ENCODE measurements at regions not wholly inside any gene's neighbourhood (a gene's known extent, or its start where the extent isn't known, plus 50 kb on each side); places are given as distances from the start of the nearest gene placed in this dataset.

DNA sequence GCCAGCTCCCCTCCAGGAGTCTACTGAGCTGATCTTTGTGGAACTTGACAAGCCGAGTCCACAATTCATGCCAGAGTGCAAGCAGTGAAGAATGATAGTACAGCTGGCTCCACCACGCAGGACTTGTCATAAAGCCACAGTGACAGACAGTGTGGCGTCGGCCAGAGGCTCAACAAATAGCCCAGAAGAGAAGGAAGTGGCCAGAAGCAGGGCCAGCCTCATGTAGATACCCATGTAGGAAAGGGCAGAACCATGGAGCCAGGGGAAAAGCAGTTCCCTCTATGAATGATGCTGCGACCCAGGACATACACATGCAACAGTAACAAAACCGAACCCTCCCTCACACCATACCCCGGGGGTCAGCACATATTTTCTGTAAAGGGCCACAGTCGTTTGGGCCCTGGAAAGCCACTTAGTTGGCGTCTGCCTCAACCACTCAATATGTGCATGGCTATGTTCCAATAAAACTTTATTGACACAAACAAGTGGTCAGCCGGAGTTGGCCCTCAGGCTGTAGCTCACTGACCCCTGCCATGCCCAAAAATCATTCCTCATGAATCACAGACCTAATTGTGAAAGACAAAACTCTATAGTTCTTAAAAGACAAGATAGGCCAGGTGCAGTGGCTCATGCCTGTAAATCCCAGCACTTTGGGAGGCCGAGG is 161.4 kb downstream of the BRD1 start:
- POLR2A ChIA-PET: interaction anchor here (1.1 kb wide), 1 partner anchor 9 kb away, joined by 3 read pairs; no protein-coding TSS in a partner anchor
- WGBS (ENCODE audit: insufficient coverage): 77% methylated on average over 10 of the region's 11 CpGs
- CTCF ChIA-PET: no interaction called here

DNA sequence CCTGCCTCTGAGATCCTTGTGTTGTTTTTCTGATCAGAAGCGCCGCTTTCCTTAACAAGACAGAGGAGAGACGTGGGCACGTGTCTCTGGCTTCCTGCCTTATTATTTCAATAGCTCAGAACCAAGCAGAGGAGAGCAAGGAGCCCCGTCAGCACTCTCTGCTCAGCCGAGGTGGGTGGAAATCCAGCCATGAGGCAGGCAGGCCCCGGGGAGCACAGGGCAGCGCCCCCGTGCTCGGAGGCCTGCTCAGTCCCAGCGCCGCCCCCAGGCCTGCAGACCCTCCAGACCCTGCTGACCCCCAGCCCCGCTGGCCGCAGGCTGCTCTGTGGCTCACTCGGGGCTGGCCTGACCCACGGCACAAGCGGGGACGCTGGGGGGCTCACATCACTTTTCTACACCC is 162.8 kb downstream of the BRD1 start:
- POLR2A ChIA-PET: interaction anchor here (1.1 kb wide), 1 partner anchor 8 kb away, joined by 3 read pairs; no protein-coding TSS in a partner anchor
- CTCF ChIA-PET: no interaction called here

More for the DNA sequence above, 161.4 kb downstream of the BRD1 start:
- H3K4me1 ChIP-seq (ENCODE audit: control insufficient read depth in 2 of 2, insufficient read depth in 2 of 2, low read length in 2 of 2): peaks cover 17 to 26% of the 10 kb centered on the region in 2 donors
- H3K27ac ChIP-seq (ENCODE audit: low read length in 2 of 2): peak overlapping the region in 1 of 2 donors; percentile 46
- intact Hi-C loops (cut with micrococcal nuclease): no loop called here
- DNase-seq (peak; percentile 6), ATAC-seq (ENCODE audit: low read depth) (no peak)
- H3K4me3 ChIP-seq (ENCODE audit: control extremely low read depth in 1 of 5, extremely low read depth in 1 of 5, insufficient read depth in 1 of 5, low read depth in 2 of 5, low read length in 4 of 5): no peak overlapping the region
- Mint-ChIP-seq H3K9me3 (ENCODE audit: insufficient read depth) (no peaks in the 10 kb centered on the region), H3K4me3 (no peak overlapping the region), H3K27ac (peak overlapping the region; percentile 12), H3K27me3 (peaks cover 9% of the 10 kb centered on the region), H3K4me1 (peaks cover 28% of the 10 kb centered on the region)
- no peaks in the 10 kb centered on the region for H4K20me1 ChIP-seq (ENCODE audit: control insufficient read depth, insufficient read depth, low read length, poor library complexity, severe bottlenecking)
- no peak overlapping the region for H3K9ac ChIP-seq (ENCODE audit: low read length)
- no peaks in the 10 kb centered on the region for H3K79me2 ChIP-seq (ENCODE audit: control insufficient read depth, insufficient read depth, low read length)
- TF ChIP-seq, protein P1, sequence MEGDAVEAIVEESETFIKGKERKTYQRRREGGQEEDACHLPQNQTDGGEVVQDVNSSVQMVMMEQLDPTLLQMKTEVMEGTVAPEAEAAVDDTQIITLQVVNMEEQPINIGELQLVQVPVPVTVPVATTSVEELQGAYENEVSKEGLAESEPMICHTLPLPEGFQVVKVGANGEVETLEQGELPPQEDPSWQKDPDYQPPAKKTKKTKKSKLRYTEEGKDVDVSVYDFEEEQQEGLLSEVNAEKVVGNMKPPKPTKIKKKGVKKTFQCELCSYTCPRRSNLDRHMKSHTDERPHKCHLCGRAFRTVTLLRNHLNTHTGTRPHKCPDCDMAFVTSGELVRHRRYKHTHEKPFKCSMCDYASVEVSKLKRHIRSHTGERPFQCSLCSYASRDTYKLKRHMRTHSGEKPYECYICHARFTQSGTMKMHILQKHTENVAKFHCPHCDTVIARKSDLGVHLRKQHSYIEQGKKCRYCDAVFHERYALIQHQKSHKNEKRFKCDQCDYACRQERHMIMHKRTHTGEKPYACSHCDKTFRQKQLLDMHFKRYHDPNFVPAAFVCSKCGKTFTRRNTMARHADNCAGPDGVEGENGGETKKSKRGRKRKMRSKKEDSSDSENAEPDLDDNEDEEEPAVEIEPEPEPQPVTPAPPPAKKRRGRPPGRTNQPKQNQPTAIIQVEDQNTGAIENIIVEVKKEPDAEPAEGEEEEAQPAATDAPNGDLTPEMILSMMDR (IDR thresholded peaks at IDR 0.05): no peak
- no peak for TF ChIP-seq EZH2 (IDR thresholded peaks at IDR 0.05; ENCODE audit: borderline replicate concordance, insufficient read depth, low read depth, low read length, poor library complexity, severe bottlenecking)
- peaks cover 0 to 10% (median 4%) of the 10 kb centered on the region in 4 experiments for H3K27me3 ChIP-seq (replicated peaks in 1 of 4; ENCODE audit: control extremely low read depth in 1 of 4, control insufficient read depth in 3 of 4, insufficient read depth in 4 of 4, low read length in 3 of 4)
- no peak overlapping the region for H3K4me2 ChIP-seq (replicated peaks; ENCODE audit: low read depth, low read length, poor library complexity, severe bottlenecking)
- peaks cover 0 to 17% (median 2%) of the 10 kb centered on the region in 3 donors for H3K9me3 ChIP-seq (ENCODE audit: control extremely low read depth in 1 of 3, control insufficient read depth in 2 of 3, insufficient read depth in 1 of 3, low read length in 2 of 3)
- peak overlapping the region; percentile 5 for H2AFZ ChIP-seq (ENCODE audit: insufficient read depth, low read depth, low read length, poor library complexity, severe bottlenecking)
- H3K36me3 ChIP-seq (replicated peaks in 1 of 2; ENCODE audit: control extremely low read depth in 1 of 2, control insufficient read depth in 1 of 2, extremely low read depth in 1 of 2, insufficient read depth in 2 of 2, low read length in 1 of 2): no peaks in the 10 kb centered on the region

More for the DNA sequence above, 162.8 kb downstream of the BRD1 start:
- intact Hi-C loops (cut with micrococcal nuclease): no loop called here
- Mint-ChIP-seq H3K4me3 (no peak overlapping the region), H3K27me3 (peaks cover 6% of the 10 kb centered on the region), H3K27ac (no peak overlapping the region), H3K4me1 (peaks cover 28% of the 10 kb centered on the region), H3K9me3 (ENCODE audit: insufficient read depth) (no peaks in the 10 kb centered on the region)
- Histone ChIP-seq H3K27me3 (replicated peaks in 1 of 4; ENCODE audit: control extremely low read depth in 1 of 4, control insufficient read depth in 3 of 4, insufficient read depth in 4 of 4, low read length in 3 of 4) (peaks cover 0 to 5% (median 2%) of the 10 kb centered on the region in 4 experiments), H4K20me1 (ENCODE audit: control insufficient read depth, insufficient read depth, low read length, poor library complexity, severe bottlenecking) (no peaks in the 10 kb centered on the region), H3K9me3 (ENCODE audit: control extremely low read depth in 1 of 3, control insufficient read depth in 2 of 3, insufficient read depth in 1 of 3, low read length in 2 of 3) (peaks cover 0 to 20% (median 2%) of the 10 kb centered on the region in 3 donors), H3K4me2 (replicated peaks; ENCODE audit: low read depth, low read length, poor library complexity, severe bottlenecking) (no peak overlapping the region), H3K36me3 (replicated peaks in 1 of 2; ENCODE audit: control extremely low read depth in 1 of 2, control insufficient read depth in 1 of 2, extremely low read depth in 1 of 2, insufficient read depth in 2 of 2, low read length in 1 of 2) (no peaks in the 10 kb centered on the region), H3K4me1 (ENCODE audit: control insufficient read depth in 2 of 2, insufficient read depth in 2 of 2, low read length in 2 of 2) (peaks cover 13 to 18% of the 10 kb centered on the region in 2 donors), H3K27ac (ENCODE audit: low read length in 2 of 2) (no peak overlapping the region), H2AFZ (ENCODE audit: insufficient read depth, low read depth, low read length, poor library complexity, severe bottlenecking) (no peak overlapping the region), H3K9ac (ENCODE audit: low read length) (no peak overlapping the region), H3K79me2 (ENCODE audit: control insufficient read depth, insufficient read depth, low read length) (no peaks in the 10 kb centered on the region), H3K4me3 (ENCODE audit: control extremely low read depth in 1 of 5, extremely low read depth in 1 of 5, insufficient read depth in 1 of 5, low read depth in 2 of 5, low read length in 4 of 5) (no peak overlapping the region)
- ATAC-seq (ENCODE audit: low read depth): no peak
- TF ChIP-seq, protein P1 (IDR thresholded peaks at IDR 0.05): no peak
- TF ChIP-seq EZH2 (IDR thresholded peaks at IDR 0.05; ENCODE audit: borderline replicate concordance, insufficient read depth, low read depth, low read length, poor library complexity, severe bottlenecking): no peak
- WGBS (ENCODE audit: insufficient coverage): 80% methylated on average over 12 of the region's 18 CpGs
- no peak for DNase-seq
